ENCODE measurements at regions not wholly inside any gene's neighbourhood (a gene's known extent, or its start where the extent isn't known, plus 50 kb on each side); places are given as distances from the start of the nearest gene placed in this dataset.

- H3K27ac ChIP-seq: no peak overlapping the region
- no peak overlapping the region for H3K4me3 ChIP-seq (ENCODE audit: low read depth in 1 of 2, low read length in 1 of 2)
- H3K4me1 ChIP-seq (ENCODE audit: control insufficient read depth in 1 of 2, insufficient read depth in 1 of 2, low read depth in 1 of 2, low read length in 1 of 2): no peaks in the 10 kb centered on the region
- no peaks in the 10 kb centered on the region for H3K9me3 ChIP-seq
- no peaks in the 10 kb centered on the region for H3K36me3 ChIP-seq
- TF ChIP-seq CTCF (IDR thresholded peaks at IDR 0.05): no peak
- no peaks in the 10 kb centered on the region for H3K27me3 ChIP-seq
Observed at GRCh38 chr6:138656364-138657064, 117.1 kb upstream of the CCDC28A start.

- Histone ChIP-seq H3K36me3 (no peaks in the 10 kb centered on the region), H3K4me3 (ENCODE audit: low read depth in 1 of 2, low read length in 1 of 2) (no peak overlapping the region), H3K27ac (no peak overlapping the region), H3K27me3 (no peaks in the 10 kb centered on the region), H3K9me3 (no peaks in the 10 kb centered on the region), H3K4me1 (ENCODE audit: control insufficient read depth in 1 of 2, insufficient read depth in 1 of 2, low read depth in 1 of 2, low read length in 1 of 2) (no peaks in the 10 kb centered on the region)
- TF ChIP-seq CTCF (IDR thresholded peaks at IDR 0.05): no peak
Observed at GRCh38 chr6:138657065-138657425, 116.5 kb upstream of the CCDC28A start.

GRCh38 chr6:138659998-138660397, 113.6 kb upstream of the CCDC28A start:
- no peaks in the 10 kb centered on the region for H3K36me3 ChIP-seq
- no peak for TF ChIP-seq CTCF (IDR thresholded peaks at IDR 0.05)
- no peak overlapping the region for H3K27ac ChIP-seq
- no peaks in the 10 kb centered on the region for H3K4me1 ChIP-seq (ENCODE audit: control insufficient read depth in 1 of 2, insufficient read depth in 1 of 2, low read depth in 1 of 2, low read length in 1 of 2)
- H3K4me3 ChIP-seq (ENCODE audit: low read depth in 1 of 2, low read length in 1 of 2): no peak overlapping the region
- no peaks in the 10 kb centered on the region for H3K27me3 ChIP-seq
- no peaks in the 10 kb centered on the region for H3K9me3 ChIP-seq

- no peak overlapping the region for H3K4me3 ChIP-seq (ENCODE audit: low read depth in 1 of 2, low read length in 1 of 2)
- H3K9me3 ChIP-seq: no peaks in the 10 kb centered on the region
- H3K27me3 ChIP-seq: no peaks in the 10 kb centered on the region
- TF ChIP-seq CTCF (IDR thresholded peaks at IDR 0.05): no peak
- H3K36me3 ChIP-seq: no peaks in the 10 kb centered on the region
- H3K27ac ChIP-seq: no peak overlapping the region
- H3K4me1 ChIP-seq (ENCODE audit: control insufficient read depth in 1 of 2, insufficient read depth in 1 of 2, low read depth in 1 of 2, low read length in 1 of 2): no peaks in the 10 kb centered on the region
Observed at GRCh38 chr6:138662471-138662870, 111.1 kb upstream of the CCDC28A start.

- Histone ChIP-seq H3K27me3 (no peaks in the 10 kb centered on the region), H3K9me3 (no peaks in the 10 kb centered on the region), H3K27ac (no peak overlapping the region), H3K36me3 (no peaks in the 10 kb centered on the region), H3K4me1 (ENCODE audit: control insufficient read depth in 1 of 2, insufficient read depth in 1 of 2, low read depth in 1 of 2, low read length in 1 of 2) (no peaks in the 10 kb centered on the region), H3K4me3 (ENCODE audit: low read depth in 1 of 2, low read length in 1 of 2) (no peak overlapping the region)
- no peak for TF ChIP-seq CTCF (IDR thresholded peaks at IDR 0.05)
Observed at GRCh38 chr6:138663892-138664291, 109.7 kb upstream of the CCDC28A start.
